ENCODE measurements at regions not wholly inside any gene's neighbourhood (a gene's known extent, or its start where the extent isn't known, plus 50 kb on each side); places are given as distances from the start of the nearest gene placed in this dataset.
"Not testable (repeated sequence)": the region's sequence is repeated elsewhere in the genome, so short reads cannot be mapped to it uniquely, and the experiment has no call there.

- DNase-seq (ENCODE audit: low read depth), result no peak
Measured at GRCh38 chr4:7141151-7141834, 51.0 kb upstream of the SORCS2 start.

- no peak for DNase-seq (ENCODE audit: low read depth)
Measured at GRCh38 chr4:7140692-7141069, 51.7 kb upstream of the SORCS2 start.

- DNase-seq (ENCODE audit: low read depth), result no peak
Measured at GRCh38 chr4:7140062-7140691, 52.2 kb upstream of the SORCS2 start.

GRCh38 chr4:7139167-7139982 is 53.0 kb upstream of the SORCS2 start:
- no peak for DNase-seq (ENCODE audit: low read depth)

DNA sequence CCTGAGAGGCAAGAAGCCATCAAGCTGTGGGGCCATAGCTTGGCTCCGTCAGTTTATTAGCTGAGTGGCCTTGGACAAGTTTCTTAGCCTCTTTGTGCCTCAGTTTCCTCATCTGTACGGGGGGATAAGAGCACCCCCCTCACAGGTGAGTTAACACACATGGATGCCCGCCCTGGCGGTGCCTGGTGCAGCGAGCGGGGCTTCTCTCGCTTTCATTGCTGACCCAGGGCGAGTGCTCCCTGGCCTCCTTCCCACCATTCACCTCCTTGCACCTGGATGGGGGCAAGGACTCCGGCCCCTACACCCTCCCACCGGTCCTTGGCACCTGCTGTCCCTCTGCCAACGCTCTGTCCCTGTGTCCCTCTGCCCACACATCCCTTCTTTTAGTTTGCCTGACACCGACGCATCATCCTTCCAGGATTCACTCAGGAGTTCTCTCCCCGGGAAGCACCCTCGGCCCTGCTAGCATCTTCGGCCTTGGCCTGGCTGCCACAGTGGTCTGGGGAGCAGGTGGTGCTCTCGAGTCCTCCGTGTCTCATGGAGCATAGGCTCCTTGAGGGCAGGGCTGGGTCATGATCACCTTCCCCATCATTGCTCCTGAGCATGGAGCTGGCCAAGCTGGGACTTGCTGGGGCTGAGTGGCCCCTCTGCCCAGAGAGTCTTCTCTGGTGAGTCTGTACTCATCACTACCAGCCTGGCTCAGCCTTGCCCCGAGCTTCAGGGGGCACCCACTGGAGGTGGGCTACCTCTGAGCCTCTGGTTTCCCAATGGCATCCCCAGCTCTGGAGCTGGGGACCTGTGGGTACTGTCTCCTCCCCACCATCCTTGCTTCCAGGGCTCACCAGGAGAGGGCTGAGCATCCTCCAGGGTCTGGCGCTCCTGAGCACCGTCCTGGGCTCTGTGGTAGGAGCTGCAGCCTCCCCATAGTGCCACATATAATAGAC is 53.8 kb upstream of the SORCS2 start:
- no peak for DNase-seq (ENCODE audit: low read depth)

DNA sequence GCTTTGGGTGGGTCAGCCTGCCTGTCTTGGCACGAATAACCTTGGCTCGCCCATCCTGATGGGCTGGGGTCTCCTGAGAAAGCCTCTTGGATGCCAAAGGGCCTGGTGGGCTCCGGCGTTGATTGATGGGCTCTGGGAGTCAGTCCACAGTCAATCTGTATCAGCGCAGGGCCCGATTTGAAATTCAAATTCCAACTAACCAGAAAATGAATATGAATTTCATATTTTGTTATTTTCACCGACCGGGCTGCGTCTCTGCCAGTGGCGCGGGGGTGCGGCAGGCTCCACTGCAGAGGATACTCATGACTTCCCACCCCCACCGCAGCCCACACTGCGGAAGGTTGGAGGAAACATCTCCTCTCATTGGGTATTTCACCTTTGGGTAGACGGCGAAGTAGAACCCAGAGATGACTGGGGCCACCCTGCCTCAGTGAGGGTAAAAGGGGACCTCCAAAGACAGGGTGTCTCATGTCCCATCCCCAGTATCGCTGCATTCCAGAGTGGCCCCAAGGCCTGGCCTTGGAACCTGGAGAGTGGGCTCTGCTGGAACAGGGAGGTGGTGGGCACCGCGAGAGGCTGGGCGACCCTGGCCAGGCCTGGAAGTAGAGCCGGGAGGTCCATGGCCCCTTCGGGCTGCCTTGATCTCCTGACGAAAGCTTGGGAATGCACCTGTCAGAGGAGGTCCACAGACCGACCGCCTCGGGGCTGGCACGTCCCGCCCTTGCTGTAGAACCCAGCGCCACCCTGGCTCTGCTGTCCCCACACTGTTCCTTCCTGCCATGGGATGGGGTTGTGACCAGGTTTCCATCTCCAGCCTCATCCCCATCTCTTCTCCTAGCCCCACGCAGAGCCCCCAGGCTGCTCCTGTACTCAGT is 54.8 kb upstream of the SORCS2 start:
- DNase-seq (ENCODE audit: low read depth), result no peak

GRCh38 chr4:7136351-7136750 is 56.0 kb upstream of the SORCS2 start:
- DNase-seq (ENCODE audit: low read depth), result no peak

GRCh38 chr4:7135389-7135746 is 57.0 kb upstream of the SORCS2 start:
- DNase-seq (ENCODE audit: low read depth), result peak; percentile 73

GRCh38 chr4:7134737-7135388 is 57.5 kb upstream of the SORCS2 start:
- DNase-seq (ENCODE audit: low read depth), result peak; percentile 97

DNA sequence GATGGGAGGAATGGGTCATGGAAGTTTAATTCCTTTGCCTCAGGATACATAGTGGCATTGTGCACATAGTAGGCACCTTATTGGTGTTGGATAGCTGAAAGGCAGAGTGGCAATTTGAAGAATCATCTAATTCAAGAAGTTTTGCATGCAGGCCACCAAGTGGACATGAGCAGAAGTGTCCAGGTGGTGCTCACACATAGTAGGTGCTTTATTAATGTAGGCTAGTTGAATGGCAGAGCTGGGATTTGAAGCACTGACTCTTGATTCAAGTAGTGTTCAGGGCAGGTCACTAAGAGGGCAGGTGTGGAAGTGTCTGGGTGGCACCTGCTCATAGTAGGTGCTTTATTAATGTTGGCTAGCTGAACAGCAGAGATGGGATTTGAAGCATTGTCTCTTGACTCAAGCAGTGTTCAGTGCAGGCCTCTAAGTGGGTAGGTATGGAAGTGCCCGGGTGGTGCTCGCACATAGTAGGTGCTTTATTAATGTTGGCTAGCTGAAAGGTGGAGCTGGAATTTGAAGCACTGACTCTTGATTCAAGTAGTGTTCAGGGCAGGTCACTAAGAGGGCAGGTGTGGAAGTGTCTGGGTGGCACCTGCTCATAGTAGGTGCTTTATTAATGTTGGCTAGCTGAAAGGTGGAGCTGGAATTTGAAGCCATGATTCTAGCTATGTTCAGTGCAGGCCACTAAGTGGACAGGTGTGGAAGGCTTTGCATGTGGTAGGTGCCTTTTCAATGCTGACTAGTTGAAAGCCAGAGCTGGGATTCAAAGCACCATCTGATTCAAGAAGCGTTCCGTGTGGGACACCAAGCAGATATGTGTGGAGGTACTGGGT is 58.3 kb upstream of the SORCS2 start:
- not testable (repeated sequence) for DNase-seq (ENCODE audit: low read depth)

DNA sequence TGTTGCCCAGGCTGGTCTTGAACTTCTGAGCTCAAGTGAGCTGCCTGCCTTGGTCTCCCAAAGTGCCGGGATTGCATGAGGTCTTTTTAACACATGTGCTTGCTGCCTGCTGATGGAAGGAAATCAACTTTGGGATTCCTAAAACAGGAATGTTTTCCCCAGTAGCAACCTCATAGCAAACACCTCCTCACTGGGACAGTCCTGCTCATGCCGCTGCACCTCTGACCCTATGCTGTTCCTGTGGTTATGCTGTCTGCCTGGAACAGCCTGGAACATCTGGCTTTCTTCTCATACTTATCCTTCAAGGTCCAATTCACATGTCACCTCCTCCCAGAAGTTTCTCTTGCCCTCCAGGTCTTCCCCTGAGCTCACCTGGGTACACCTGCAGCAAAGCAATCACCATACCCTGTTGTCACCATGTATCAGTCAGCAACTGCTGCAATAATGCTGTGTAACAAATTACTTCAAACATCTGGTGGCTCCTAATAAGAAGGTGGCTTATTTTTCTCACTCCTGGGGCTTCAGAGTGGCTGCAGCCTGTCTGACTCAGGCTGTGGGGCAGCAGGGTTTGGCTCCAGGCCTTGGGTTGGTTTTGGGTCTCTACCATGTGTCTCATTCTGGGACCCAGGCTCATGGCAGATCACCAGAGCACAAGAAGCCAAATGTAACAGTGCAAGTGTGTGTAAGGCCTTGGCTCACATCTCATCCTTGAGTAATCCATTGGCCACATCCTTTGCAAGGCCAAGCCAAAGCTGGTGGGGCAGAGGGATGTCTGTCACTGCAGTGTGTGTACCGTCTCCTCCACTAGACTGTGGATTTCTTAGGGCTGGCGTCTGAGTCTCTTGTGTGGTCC is 59.4 kb upstream of the SORCS2 start:
- DNase-seq (ENCODE audit: low read depth), result peak; percentile 30

- DNase-seq (ENCODE audit: low read depth), result no peak
Measured at GRCh38 chr4:7132249-7132648, 60.1 kb upstream of the SORCS2 start.

DNA sequence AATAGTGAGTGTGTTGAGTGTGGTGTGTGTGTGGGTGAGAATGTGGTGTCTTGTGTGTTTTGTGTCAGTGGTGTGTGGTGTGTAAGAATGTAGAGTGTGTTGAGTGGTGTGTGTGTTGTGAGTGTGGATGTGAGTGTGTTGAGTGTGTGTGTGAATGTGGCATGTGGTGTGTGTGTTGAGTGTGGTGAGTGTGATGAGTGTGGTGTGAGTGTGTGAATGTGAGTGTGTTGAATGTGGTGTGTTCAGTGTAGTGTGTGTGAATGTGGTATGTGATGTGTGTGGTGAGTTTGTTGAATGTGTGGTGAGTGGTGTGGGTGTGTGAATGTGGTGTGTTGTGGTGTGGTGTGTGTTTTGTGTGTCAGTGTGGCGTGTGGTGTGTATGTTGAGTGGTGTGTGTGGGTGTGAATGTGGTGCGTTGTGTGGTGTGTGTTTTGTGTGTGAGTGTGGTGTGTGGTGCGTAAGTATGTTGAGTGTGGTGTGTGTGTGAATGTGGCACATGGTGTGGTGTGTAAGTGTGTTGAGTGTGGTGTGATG is 60.8 kb upstream of the SORCS2 start:
- DNase-seq (ENCODE audit: low read depth), result no peak

DNA sequence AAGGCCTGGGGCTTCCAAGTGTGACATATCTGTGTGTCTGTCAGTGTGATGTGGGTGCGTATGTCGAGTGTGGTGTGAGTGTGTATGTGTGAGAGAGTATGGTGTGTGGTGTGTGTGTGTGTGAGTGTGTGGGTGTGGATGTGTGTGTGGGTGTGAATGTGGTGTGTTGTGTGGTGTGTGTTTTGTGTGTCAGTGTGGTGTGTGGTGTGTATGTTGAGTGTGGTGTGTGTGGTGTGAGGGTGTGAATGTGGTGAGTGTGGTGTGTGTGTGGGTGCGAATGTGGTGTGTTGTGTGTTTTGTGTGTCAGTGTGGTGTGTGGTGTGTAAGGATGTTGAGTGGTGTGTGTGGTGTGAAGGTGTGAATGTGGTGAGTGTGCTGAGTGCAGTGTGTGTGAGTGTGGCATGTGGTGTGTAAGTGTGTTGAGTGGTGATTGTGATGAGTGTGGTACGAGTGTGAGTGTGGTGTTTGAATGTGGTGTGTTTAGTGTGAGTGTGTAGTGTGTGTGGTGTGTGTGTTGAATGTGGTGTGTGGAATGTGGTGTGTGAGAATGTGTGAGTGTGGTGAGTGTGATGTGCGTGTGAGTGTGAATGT is 61.6 kb upstream of the SORCS2 start:
- no peak for DNase-seq (ENCODE audit: low read depth)

GRCh38 chr4:7129871-7130620 is 62.2 kb upstream of the GRPEL1 start:
- no peak for DNase-seq (ENCODE audit: low read depth)

- no peak for DNase-seq (ENCODE audit: low read depth)
Measured at GRCh38 chr4:7128644-7129043, 60.8 kb upstream of the GRPEL1 start.

DNA sequence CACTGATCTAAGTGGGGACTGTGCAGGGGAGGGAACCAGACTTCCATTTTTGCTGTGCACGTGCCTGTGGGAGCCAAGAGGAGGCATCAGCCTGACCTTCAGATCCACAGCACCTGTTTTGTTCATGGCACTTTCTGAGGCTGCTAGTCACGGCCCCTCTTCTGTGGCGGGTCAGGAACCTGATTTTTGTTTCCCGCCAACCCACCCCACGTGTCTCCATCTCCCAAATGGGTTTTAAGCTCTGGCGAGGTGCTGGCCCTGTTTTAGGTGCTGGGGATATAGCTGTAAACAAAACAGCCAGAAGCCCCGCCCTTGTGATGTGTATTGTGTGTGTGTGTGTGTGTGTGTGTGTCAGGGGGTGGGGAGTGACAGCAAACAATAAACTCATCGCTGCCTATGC is 60.4 kb upstream of the GRPEL1 start:
- DNase-seq (ENCODE audit: low read depth), result no peak

All from EH (cell line).